Endothelial cell (in vitro differentiated cells): ENCODE measurements at regions not wholly inside any gene's neighbourhood (a gene's known extent, or its start where the extent isn't known, plus 50 kb on each side); places are given as distances from the start of the nearest gene placed in this dataset.

ENCODE experiments used
- DNase-seq: peaks from one replicate; pipeline ENCODE4 v3.0.0; 2021; ENCODE audit warnings: low spot score
- H3K27ac Mint-ChIP-seq: one replicate; pipeline ENCODE4 v1.8.0; 2021; ENCODE audit warnings: mixed read lengths, inconsistent platforms; ENCODE audit not compliant: unreplicated experiment
- H3K27me3 Mint-ChIP-seq: one replicate; pipeline ENCODE4 v1.8.0; 2021; ENCODE audit warnings: mild to moderate bottlenecking, moderate library complexity, mixed read lengths, inconsistent platforms; ENCODE audit not compliant: unreplicated experiment
- H3K36me3 Mint-ChIP-seq: one replicate; pipeline ENCODE4 v1.8.0; 2021; ENCODE audit warnings: mild to moderate bottlenecking, low read depth, mixed read lengths, inconsistent platforms; ENCODE audit not compliant: unreplicated experiment
- H3K4me1 Mint-ChIP-seq: one replicate; pipeline ENCODE4 v1.8.0; 2021; ENCODE audit warnings: mild to moderate bottlenecking, mixed read lengths, inconsistent platforms; ENCODE audit not compliant: unreplicated experiment
- H3K4me3 Mint-ChIP-seq: one replicate; pipeline ENCODE4 v1.8.0; 2021; ENCODE audit warnings: mild to moderate bottlenecking, mixed read lengths, inconsistent platforms; ENCODE audit not compliant: unreplicated experiment
- H3K9me3 Mint-ChIP-seq: one replicate; pipeline ENCODE4 v1.8.0; 2021; ENCODE audit warnings: mixed read lengths, inconsistent platforms; ENCODE audit not compliant: unreplicated experiment
- CTCF ChIP-seq: fragments of 200-600 bp; sonication (generic); IDR thresholded peaks from one replicate; pipeline ENCODE4 v1.5.0; 2021; ENCODE audit warnings: antibody characterized with exemption; ENCODE audit not compliant: unreplicated experiment

- no peak overlapping the region for H3K27ac Mint-ChIP-seq
- peaks cover 6% of the 10 kb centered on the region for H3K4me1 Mint-ChIP-seq
- peaks cover 2% of the 10 kb centered on the region for H3K27me3 Mint-ChIP-seq
- H3K4me3 Mint-ChIP-seq, result no peak overlapping the region
- H3K36me3 Mint-ChIP-seq, result no peaks in the 10 kb centered on the region
- DNase-seq, result no peak
- no peak for TF ChIP-seq CTCF
- H3K9me3 Mint-ChIP-seq, result no peaks in the 10 kb centered on the region
Observed at GRCh38 chr6:11368264-11368663, 135.8 kb upstream of the NEDD9 start.

GRCh38 chr6:11367638-11368199, 135.3 kb upstream of the NEDD9 start:
- Mint-ChIP-seq H3K27me3 (peaks cover 2% of the 10 kb centered on the region), H3K9me3 (no peaks in the 10 kb centered on the region), H3K36me3 (no peaks in the 10 kb centered on the region), H3K27ac (no peak overlapping the region), H3K4me1 (peaks cover 6% of the 10 kb centered on the region), H3K4me3 (no peak overlapping the region)
- no peak for TF ChIP-seq CTCF
- DNase-seq, result no peak

- no peak overlapping the region for H3K4me3 Mint-ChIP-seq
- H3K9me3 Mint-ChIP-seq, result no peaks in the 10 kb centered on the region
- no peaks in the 10 kb centered on the region for H3K36me3 Mint-ChIP-seq
- no peak overlapping the region for H3K27ac Mint-ChIP-seq
- H3K27me3 Mint-ChIP-seq, result peaks cover 4% of the 10 kb centered on the region
- no peak for DNase-seq
- peaks cover 6% of the 10 kb centered on the region for H3K4me1 Mint-ChIP-seq
- TF ChIP-seq CTCF, result no peak
Observed at GRCh38 chr6:11366934-11367637, 134.6 kb upstream of the NEDD9 start.

GRCh38 chr6:11366183-11366933, 133.9 kb upstream of the NEDD9 start:
- no peak overlapping the region for H3K4me3 Mint-ChIP-seq
- H3K9me3 Mint-ChIP-seq, result no peaks in the 10 kb centered on the region
- H3K27me3 Mint-ChIP-seq, result peaks cover 4% of the 10 kb centered on the region
- H3K36me3 Mint-ChIP-seq, result no peaks in the 10 kb centered on the region
- H3K4me1 Mint-ChIP-seq, result peaks cover 6% of the 10 kb centered on the region
- no peak for DNase-seq
- H3K27ac Mint-ChIP-seq, result no peak overlapping the region
- no peak for TF ChIP-seq CTCF

GRCh38 chr6:11364971-11365397, 132.5 kb upstream of the NEDD9 start:
- Mint-ChIP-seq H3K36me3 (peaks cover 2% of the 10 kb centered on the region), H3K4me1 (peaks cover 6% of the 10 kb centered on the region), H3K27ac (peak overlapping the region; percentile 27), H3K9me3 (no peaks in the 10 kb centered on the region), H3K4me3 (no peak overlapping the region), H3K27me3 (peaks cover 2% of the 10 kb centered on the region)
- TF ChIP-seq CTCF, result no peak
- no peak for DNase-seq
